H1 (cell line): ENCODE measurements at regions not wholly inside any gene's neighbourhood (a gene's known extent, or its start where the extent isn't known, plus 50 kb on each side); places are given as distances from the start of the nearest gene placed in this dataset.

Experiments used
- CTCF ChIA-PET: fragments of 300-600 bp; sonication (Branson Sonifier 250); formaldehyde crosslinking; loops from one replicate; lab custom pipeline; 2021; ENCODE audit not compliant: partially characterized antibody; lab: Charles Lee
- POLR2A ChIA-PET: fragments of 300-600 bp; sonication (Branson Sonifier 250); formaldehyde crosslinking; loops from one replicate; lab custom pipeline; 2021; ENCODE audit warnings: inconsistent platforms; ENCODE audit not compliant: partially characterized antibody; lab: Charles Lee
- DNase-seq, 2 experiments: peaks; one replicate each; pipeline versions ENCODE4 v3.0.0 to v3.0.0-alpha.2; 2010 to 2022; ENCODE audit warnings: low spot score in 2 of 2, low read depth in 1 of 2, mixed read lengths in 1 of 2
- FAIRE-seq: peaks from 2 replicates; lab custom pipeline; 2011; peaks lifted over from hg19 to GRCh38; lab: Jason Lieb, UNC
- H2AFZ ChIP-seq: 2 replicates; pipeline ENCODE4 v1.8.1; 2012; ENCODE audit warnings: low read length, inconsistent platforms
- H2AK5ac ChIP-seq: 2 replicates; pipeline ENCODE4 v1.6.1; 2013; ENCODE audit warnings: low read depth, low read length
- H2BK120ac ChIP-seq: replicated peaks from 2 replicates; pipeline ENCODE3; 2013; ENCODE audit warnings: low read depth, low read length, inconsistent platforms
- H2BK12ac ChIP-seq: 2 replicates; pipeline ENCODE4 v1.6.1; 2013; ENCODE audit warnings: low read depth, low read length
- H2BK15ac ChIP-seq: 2 replicates; pipeline ENCODE4 v1.6.1; 2013; ENCODE audit warnings: low read length
- H2BK20ac ChIP-seq: 2 replicates; pipeline ENCODE4 v1.6.1; 2013; ENCODE audit warnings: low read length
- H2BK5ac ChIP-seq: 2 replicates; pipeline ENCODE4 v1.6.1; 2013; ENCODE audit warnings: low read depth, low read length
- H3K14ac ChIP-seq: 2 replicates; pipeline ENCODE4 v1.6.1; 2013; ENCODE audit warnings: inconsistent platforms; ENCODE audit not compliant: insufficient read length
- H3K18ac ChIP-seq: 2 replicates; pipeline ENCODE4 v1.6.1; 2013; ENCODE audit warnings: low read length; ENCODE audit errors: extremely low read depth
- H3K23ac ChIP-seq: 2 replicates; pipeline ENCODE4 v1.6.1; 2013; ENCODE audit warnings: inconsistent platforms; ENCODE audit not compliant: insufficient read length
- H3K23me2 ChIP-seq: 2 replicates; pipeline ENCODE4 v1.6.1; 2013; ENCODE audit warnings: low read depth, low read length
- H3K27ac ChIP-seq: 2 replicates; pipeline ENCODE4 v1.6.1; 2011; ENCODE audit warnings: low read depth, low read length, inconsistent platforms
- H3K27me3 ChIP-seq, 4 experiments: replicated peaks in 1 of 4; 1 replicate in 1 of 4; 2 replicates in 3 of 4; pipeline versions ENCODE4 v1.6.1 to v1.8.1; 2011 to 2013; ENCODE audit warnings: low read length in 3 of 4, mild to moderate bottlenecking in 3 of 4, inconsistent platforms in 2 of 4, mixed read lengths in 2 of 4, moderate library complexity in 1 of 4; ENCODE audit not compliant: control insufficient read depth in 3 of 4, insufficient read depth in 3 of 4; ENCODE audit errors: extremely low read depth in 1 of 4
- H3K36me3 ChIP-seq, 4 experiments: 2 replicates each; pipeline versions ENCODE4 v1.6.1 to v1.8.1; 2011 to 2013; ENCODE audit warnings: mild to moderate bottlenecking in 4 of 4, low read length in 3 of 4, moderate library complexity in 2 of 4, control low read depth in 1 of 4, inconsistent platforms in 1 of 4; ENCODE audit not compliant: insufficient read depth in 4 of 4, control insufficient read depth in 2 of 4
- H3K4ac ChIP-seq: replicated peaks from 2 replicates; pipeline ENCODE3; 2013; ENCODE audit warnings: low read length, low read depth, mixed read lengths, inconsistent platforms; ENCODE audit not compliant: insufficient read length
- H3K4me1 ChIP-seq, 4 experiments: replicated peaks in 1 of 4; 1 replicate in 1 of 4; 2 replicates in 3 of 4; pipeline versions ENCODE4 v1.6.1 to v1.8.1; 2011 to 2013; ENCODE audit warnings: low read length in 3 of 4, inconsistent platforms in 2 of 4, mixed read lengths in 1 of 4; ENCODE audit not compliant: insufficient read depth in 4 of 4, control insufficient read depth in 3 of 4
- H3K4me2 ChIP-seq, 2 experiments: 2 replicates each; pipeline versions ENCODE4 v1.6.1 to v1.8.1; 2011 to 2013; ENCODE audit warnings: low read depth in 2 of 2, low read length in 2 of 2, control low read depth in 1 of 2, inconsistent platforms in 1 of 2, mild to moderate bottlenecking in 1 of 2; ENCODE audit not compliant: insufficient read depth in 1 of 2
- H3K4me3 ChIP-seq, 4 experiments: fragments of 200-600, 300-600 bp in 1 of 4; sonication (generic), shearing (Covaris generic), sonication (Bioruptor Twin) in 1 of 4; 2 replicates each; pipeline versions ENCODE4 v1.5.1 to v1.8.1; 2011 to 2016; ENCODE audit warnings: low read length in 4 of 4, low read depth in 3 of 4, control low read depth in 2 of 4, inconsistent platforms in 2 of 4, mild to moderate bottlenecking in 2 of 4, mixed read lengths in 1 of 4, moderate library complexity in 1 of 4; ENCODE audit not compliant: insufficient read depth in 2 of 4; ENCODE audit errors: extremely low read depth in 1 of 4
- H3K56ac ChIP-seq: replicated peaks from 2 replicates; pipeline ENCODE3; 2013; ENCODE audit warnings: low read depth, mild to moderate bottlenecking, mixed read lengths, low read length, inconsistent platforms; ENCODE audit not compliant: insufficient read length
- H3K79me1 ChIP-seq: 2 replicates; pipeline ENCODE4 v1.6.1; 2013; ENCODE audit warnings: low read depth, low read length, control low read depth
- H3K79me2 ChIP-seq, 2 experiments: 2 replicates each; pipeline versions ENCODE4 v1.6.1 to v1.8.1; 2012 to 2013; ENCODE audit warnings: low read length in 2 of 2, mild to moderate bottlenecking in 2 of 2, inconsistent platforms in 1 of 2; ENCODE audit not compliant: insufficient read depth in 2 of 2, control insufficient read depth in 1 of 2
- H3K9ac ChIP-seq, 4 experiments: replicated peaks in 1 of 4; 1 replicate in 1 of 4; 2 replicates in 3 of 4; pipeline versions ENCODE4 v1.6.1 to v1.8.1; 2011 to 2013; ENCODE audit warnings: low read depth in 3 of 4, low read length in 3 of 4, control low read depth in 2 of 4, mild to moderate bottlenecking in 2 of 4, moderate library complexity in 2 of 4, inconsistent platforms in 1 of 4; ENCODE audit errors: extremely low read depth in 1 of 4
- H3K9me3 ChIP-seq, 2 experiments: 2 replicates each; pipeline versions ENCODE4 v1.6.1 to v1.8.1; 2012 to 2013; ENCODE audit warnings: mild to moderate bottlenecking in 2 of 2, moderate library complexity in 2 of 2, control low read depth in 1 of 2, inconsistent platforms in 1 of 2, low read depth in 1 of 2, low read length in 1 of 2, mixed read lengths in 1 of 2; ENCODE audit not compliant: insufficient read depth in 2 of 2
- H4K20me1 ChIP-seq, 2 experiments: replicated peaks in 1 of 2; 2 replicates each; pipeline versions ENCODE3 to v1.8.1; 2011 to 2013; ENCODE audit warnings: inconsistent platforms in 2 of 2, low read length in 2 of 2, mild to moderate bottlenecking in 1 of 2; ENCODE audit not compliant: insufficient read depth in 2 of 2, control insufficient read depth in 1 of 2
- H4K5ac ChIP-seq: 2 replicates; pipeline ENCODE4 v1.6.1; 2013; ENCODE audit warnings: low read length, low read depth, mixed read lengths, inconsistent platforms; ENCODE audit not compliant: insufficient read length
- H4K8ac ChIP-seq: 2 replicates; pipeline ENCODE4 v1.8.0; 2013; ENCODE audit warnings: mild to moderate bottlenecking, moderate library complexity, low read length, inconsistent platforms; ENCODE audit not compliant: insufficient read depth; ENCODE audit errors: extremely low read depth
- H4K91ac ChIP-seq: replicated peaks from 2 replicates; pipeline ENCODE3; 2013; ENCODE audit warnings: low read length, mixed read lengths, inconsistent platforms; ENCODE audit not compliant: insufficient read length
- POLR2AphosphoS5 ChIP-seq: IDR thresholded peaks from 2 replicates; pipeline ENCODE4 v1.6.1; 2011; ENCODE audit warnings: low read depth, low read length
- SP1 ChIP-seq: IDR thresholded peaks from 2 replicates; pipeline ENCODE4 v1.6.1; 2011; ENCODE audit warnings: low read depth, low read length
- SUZ12 ChIP-seq: fragments of 200-600 bp; sonication (generic); IDR thresholded peaks from 2 replicates; pipeline ENCODE4 v1.6.1; 2012; ENCODE audit warnings: mild to moderate bottlenecking, inconsistent platforms, low read length, moderate library complexity, mixed read lengths
- WGBS, 2 experiments: shearing (Covaris generic) in 1 of 2; methylation state at CpG; one replicate each; pipeline versions ENCODE4 v1.1.6 to v1.1.7; 2013 to 2015; ENCODE audit warnings: low lambda C conversion rate in 2 of 2, mixed read lengths in 2 of 2, inconsistent platforms in 1 of 2, low coverage in 1 of 2, missing lambda C conversion rate in 1 of 2; ENCODE audit not compliant: insufficient replicate concordance in 2 of 2, insufficient coverage in 1 of 2, insufficient read length in 1 of 2; ENCODE audit errors: extremely low coverage in 1 of 2, missing lambda C conversion rate in 1 of 2; 5-methylcytosine and 5-hydroxymethylcytosine counted together
- TF ChIP-seq, protein P1 (sequence below): IDR thresholded peaks from 2 replicates; pipeline ENCODE4 v1.6.1; 2011; ENCODE audit warnings: low read depth, mild to moderate bottlenecking, low read length; ENCODE audit not compliant: insufficient read depth

DNA sequence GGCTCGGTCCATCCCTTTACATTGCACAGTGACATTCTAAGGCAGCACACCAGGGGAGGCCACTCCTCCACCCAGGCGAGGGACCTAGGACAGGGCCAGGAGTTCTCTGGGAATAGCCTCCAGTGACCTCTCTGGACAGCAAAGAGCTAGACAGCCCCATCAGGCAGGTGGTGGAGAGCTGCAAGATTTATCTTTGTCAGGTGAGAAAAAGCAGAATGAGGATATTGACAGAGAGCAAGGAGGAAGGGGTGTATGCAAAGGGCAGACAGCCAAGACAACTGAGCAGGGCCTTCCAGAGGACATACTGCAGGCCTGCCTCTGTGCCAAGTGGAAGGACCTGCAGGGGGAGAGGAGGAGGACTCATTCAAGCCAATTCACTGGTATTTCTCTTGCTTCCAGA is 112.4 kb upstream of the MAX start:
- FAIRE-seq (no peak), DNase-seq (no peak)
- H3K23ac ChIP-seq: no peak overlapping the region
- no peak overlapping the region for H2BK5ac ChIP-seq
- no peak overlapping the region for H2BK20ac ChIP-seq
- H4K20me1 ChIP-seq: no peaks in the 10 kb centered on the region
- H3K9ac ChIP-seq: no peak overlapping the region
- no peaks in the 10 kb centered on the region for H3K9me3 ChIP-seq
- WGBS, 2 experiments: 89% methylated on average over 2 of the region's 2 CpGs; no CpG with 5 or more reads in 1 of the 2 experiments
- H2BK12ac ChIP-seq: no peak overlapping the region
- H4K5ac ChIP-seq: no peak overlapping the region
- 0 out of 7 replicates have a peak, but pooled peaks cover 0 to 2% (median 0%) of the 10 kb centered on the region in 4 experiments for H3K4me1 ChIP-seq
- H4K91ac ChIP-seq: no peak overlapping the region
- H3K79me1 ChIP-seq: no peaks in the 10 kb centered on the region
- H3K4ac ChIP-seq: no peak overlapping the region
- no peak overlapping the region for H3K18ac ChIP-seq
- H2BK120ac ChIP-seq: no peak overlapping the region
- POLR2A ChIA-PET: no interaction called here
- H3K14ac ChIP-seq: no peak overlapping the region
- no peak overlapping the region for H4K8ac ChIP-seq
- H3K36me3 ChIP-seq: no peaks in the 10 kb centered on the region
- H2AFZ ChIP-seq: peak overlapping the region; percentile 58; the same call in 1 of the 2 replicates
- CTCF ChIA-PET: interaction anchor here (1.1 to 1.5 kb wide), 3 partner anchors 13 to 610 kb away, joined by 3 to 6 read pairs (median 4); no protein-coding TSS in a partner anchor
- no peaks in the 10 kb centered on the region for H3K23me2 ChIP-seq
- TF ChIP-seq SP1 (no peak), SUZ12 (no peak), POLR2AphosphoS5 (no peak)
- TF ChIP-seq, protein P1, sequence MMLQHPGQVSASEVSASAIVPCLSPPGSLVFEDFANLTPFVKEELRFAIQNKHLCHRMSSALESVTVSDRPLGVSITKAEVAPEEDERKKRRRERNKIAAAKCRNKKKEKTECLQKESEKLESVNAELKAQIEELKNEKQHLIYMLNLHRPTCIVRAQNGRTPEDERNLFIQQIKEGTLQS: no peak
- H3K4me3 ChIP-seq: no peak overlapping the region
- H3K56ac ChIP-seq: no peak overlapping the region
- H3K27me3 ChIP-seq: no peaks in the 10 kb centered on the region
- H3K79me2 ChIP-seq: no peaks in the 10 kb centered on the region
- no peak overlapping the region for H3K27ac ChIP-seq
- H3K4me2 ChIP-seq: no peak overlapping the region; a peak in 1 of 4 replicates
- no peak overlapping the region for H2AK5ac ChIP-seq
- no peak overlapping the region for H2BK15ac ChIP-seq
